DMS 273 (cell line): ENCODE measurements at regions not wholly inside any gene's neighbourhood (a gene's known extent, or its start where the extent isn't known, plus 50 kb on each side); places are given as distances from the start of the nearest gene placed in this dataset.

Experiments used
- DNase-seq: peaks from one replicate; lab custom pipeline; 2025; ENCODE audit not compliant: unreplicated experiment; lab: John Stamatoyannopoulos, UW

- DNase-seq = no peak
Observed at GRCh38 chr12:126776026-126776655, 1490.8 kb upstream of the TMEM132C start.

DNA sequence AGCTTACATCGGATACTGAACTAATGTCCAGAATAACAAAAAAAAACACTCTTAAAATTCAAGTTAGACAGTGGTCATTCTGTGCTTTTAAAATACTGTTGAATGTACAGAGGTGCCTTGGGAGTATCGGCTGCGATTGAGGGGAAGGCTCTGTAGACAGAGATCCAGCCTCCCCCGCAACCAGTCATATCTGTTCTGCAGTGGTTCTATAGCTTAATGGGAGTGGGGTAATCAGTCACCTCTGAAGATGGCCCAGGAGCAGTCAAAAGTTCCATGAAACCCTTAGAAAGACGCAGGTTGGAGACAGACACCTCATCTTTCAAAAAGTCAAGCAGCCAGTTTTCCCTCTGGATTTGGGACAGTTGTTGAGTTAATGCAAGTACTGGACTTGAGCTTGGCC lies 1486.6 kb upstream of the TMEM132C start:
- DNase-seq = no peak

- no peak for DNase-seq
Observed at GRCh38 chr12:126781593-126781992, 1485.4 kb upstream of the TMEM132C start.

DNA sequence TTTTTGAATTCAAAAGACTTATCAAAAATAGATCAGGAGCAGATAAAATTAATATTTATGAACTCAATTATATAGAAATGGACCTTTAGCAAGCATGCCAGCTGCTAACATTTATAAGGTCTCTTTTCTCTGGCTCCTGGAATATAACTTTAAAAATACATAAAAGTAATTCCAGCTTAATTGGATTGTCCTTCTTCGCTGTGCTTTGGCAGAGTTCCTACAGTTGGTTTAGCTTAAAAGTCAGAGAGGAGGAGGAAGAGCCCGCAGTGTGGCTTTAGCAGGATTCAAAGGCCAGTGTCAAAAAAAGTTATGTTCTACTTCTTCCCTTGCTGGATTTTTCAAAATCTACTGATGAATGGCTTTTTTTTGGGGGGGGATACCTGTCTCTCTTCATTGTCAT lies 1484.9 kb upstream of the TMEM132C start:
- DNase-seq = no peak

DNA sequence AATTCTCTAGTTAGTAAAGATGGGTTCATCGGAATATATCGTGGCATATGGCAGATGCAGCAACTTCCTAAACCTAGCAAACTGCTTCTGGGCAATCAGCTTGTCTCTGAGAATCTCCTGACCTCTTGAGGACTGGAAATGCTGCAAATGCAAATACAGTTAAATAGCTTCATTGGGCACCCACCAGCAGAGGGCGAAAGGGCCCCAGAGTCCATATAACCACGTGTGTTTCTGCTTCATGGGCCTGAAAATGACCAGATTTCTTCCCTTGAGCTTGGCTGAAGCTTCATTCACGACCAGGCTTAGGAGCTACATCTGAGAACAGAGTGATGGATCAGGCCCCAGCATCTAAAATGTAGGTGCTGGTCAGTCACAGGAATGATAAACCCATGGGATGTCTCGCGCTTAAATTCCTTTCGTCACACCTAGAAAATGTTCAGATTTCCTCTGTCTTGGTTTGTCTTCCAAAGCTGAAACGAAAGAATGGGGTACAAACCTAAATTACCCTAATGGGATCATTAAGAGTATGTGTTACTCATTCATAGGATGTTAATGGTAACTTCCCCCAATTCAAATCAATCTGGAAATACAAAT lies 1482.5 kb upstream of the TMEM132C start:
- peak; percentile 40 for DNase-seq

DNA sequence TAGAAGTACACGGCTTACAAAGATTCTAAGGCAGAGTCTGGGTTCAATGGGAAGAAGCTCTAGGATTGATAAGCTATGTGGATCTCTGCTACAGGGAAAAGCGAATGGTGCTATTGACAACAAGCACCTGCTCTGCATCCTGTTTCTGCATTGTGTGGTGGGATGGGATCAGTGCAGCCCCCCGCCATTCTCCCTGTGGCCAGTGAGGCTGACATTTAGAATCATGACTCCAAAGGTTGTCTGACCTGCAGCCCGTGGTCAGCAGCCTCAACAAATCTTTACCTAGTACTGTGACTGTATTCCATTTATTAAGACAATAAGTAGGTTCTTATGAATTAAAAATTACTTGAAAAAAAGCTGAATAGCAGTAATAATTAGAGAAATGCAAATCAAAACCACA lies 1477.0 kb upstream of the TMEM132C start:
- no peak for DNase-seq

DNA sequence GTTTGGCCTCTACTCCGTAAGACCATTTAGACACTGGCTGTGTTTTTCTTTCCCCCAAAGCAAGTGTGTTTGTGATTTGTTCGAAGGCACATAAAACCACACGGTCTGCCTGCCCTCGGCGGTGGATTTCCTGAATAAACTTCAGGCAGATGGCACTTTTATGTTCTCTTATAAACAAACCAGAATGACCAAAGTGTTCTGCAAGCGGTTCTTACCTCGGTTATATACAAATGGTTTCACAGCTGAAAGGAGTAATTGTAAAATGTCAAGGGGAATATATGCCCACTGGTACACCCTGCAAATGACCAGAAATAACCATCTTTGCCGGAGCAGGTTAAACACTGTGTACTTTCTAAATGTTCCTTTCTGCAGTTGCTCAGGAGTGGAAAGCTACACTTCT lies 1475.8 kb upstream of the TMEM132C start:
- DNase-seq = no peak

DNA sequence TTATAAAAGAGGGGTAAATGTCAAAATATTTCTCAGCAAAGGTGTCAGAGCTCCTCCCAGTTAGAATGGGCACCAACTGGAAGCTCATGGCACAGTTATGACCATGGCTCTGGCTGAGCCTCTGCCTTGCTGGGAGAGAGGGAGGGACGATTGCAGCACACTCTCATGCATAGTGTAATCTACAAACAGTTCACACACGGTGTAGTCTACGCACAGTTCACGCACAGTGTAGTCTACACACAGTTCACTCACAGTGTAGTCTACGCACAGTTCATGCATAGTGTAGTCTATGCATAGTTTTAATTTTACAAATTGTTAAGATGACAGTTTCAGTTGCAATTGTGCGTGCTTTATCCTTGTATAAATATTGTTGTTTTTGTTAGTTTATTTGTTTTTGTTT lies 1474.6 kb upstream of the TMEM132C start:
- no peak for DNase-seq

DNA sequence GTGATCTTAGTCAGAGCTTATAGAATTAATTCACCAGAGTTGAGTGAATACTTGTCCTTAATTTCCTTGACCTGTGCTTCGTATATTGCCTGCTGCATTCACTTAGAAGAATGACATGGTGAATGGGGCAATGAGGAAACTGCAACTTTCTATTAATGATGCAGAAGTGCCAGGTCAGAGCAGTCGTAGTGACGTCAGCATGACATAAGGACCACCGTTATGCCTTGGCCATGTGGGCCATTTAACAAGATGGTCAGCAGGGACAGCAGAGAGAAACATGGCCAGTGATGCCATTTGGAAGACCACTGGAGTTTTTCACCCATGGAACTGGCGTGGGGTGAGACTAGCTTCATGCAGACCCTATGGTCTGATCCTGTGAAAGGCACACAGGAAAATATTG lies 1469.4 kb upstream of the TMEM132C start:
- DNase-seq = no peak

DNA sequence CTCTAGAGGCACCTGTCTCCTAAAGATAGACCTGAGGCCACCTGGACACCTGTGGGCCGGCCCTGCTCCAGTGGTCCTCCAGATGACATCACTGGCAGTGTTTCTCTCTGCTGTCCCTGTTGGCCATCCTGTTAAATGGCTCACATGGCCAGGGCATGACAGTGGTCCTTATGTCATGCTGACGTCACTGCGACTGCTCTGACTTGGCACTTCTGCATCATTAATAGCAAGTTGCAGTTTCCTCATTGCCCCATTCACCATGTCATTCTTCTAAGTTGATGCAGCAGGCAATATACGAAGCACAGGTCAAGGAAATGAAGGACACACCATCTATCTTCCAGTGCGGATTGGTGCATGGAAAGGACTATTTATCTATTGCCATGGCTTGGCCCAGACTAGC lies 1468.5 kb upstream of the TMEM132C start:
- DNase-seq = no peak

DNA sequence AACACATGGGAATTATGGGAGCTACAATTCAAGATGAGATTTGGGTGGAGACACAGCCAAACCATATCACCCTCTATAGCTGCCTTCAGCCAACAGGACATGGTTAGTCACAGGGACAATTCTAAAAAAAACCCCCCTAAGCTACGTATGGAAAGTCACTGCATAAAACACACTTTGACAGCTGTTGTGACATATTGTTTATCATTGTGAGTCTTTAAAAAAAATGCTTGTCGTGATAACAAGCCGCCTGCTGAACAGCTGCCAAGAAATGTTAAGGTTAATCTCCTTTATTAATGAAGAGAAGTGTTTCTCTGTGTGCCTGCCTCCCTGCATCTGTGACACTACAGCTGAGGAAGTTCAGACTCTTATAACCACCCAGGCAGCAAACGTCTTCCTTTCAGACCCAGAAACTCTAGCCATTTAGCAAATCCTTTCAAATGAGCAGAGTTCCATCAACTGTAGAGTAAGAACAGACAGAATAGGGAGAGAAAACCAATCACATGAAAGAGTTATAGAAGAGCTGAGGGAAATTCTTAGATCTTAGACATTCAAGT lies 1459.6 kb upstream of the TMEM132C start:
- DNase-seq = no peak

DNA sequence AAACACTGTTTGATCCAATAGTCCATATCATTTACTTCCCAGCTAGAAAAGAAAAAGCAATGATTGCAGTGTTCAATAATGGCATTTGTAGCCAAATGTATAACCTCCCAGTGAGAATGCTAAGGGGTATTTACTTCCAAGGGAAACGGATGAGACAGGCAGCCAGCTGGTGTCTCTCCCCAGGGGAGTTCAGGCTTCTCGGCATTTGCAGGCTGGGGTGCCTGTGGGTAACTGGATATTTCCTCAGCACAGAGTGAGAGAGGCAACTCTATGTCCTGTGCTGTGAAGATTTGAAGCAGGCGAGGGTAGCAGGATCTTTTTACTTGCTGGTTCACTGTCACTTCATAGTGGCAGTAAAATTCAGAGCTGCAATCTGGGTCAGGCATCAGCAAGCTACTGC lies 1455.6 kb upstream of the TMEM132C start:
- DNase-seq = no peak

GRCh38 chr12:126819554-126819953 lies 1447.4 kb upstream of the TMEM132C start:
- no peak for DNase-seq

- no peak for DNase-seq
Observed at GRCh38 chr12:126830778-126831680, 1435.9 kb upstream of the TMEM132C start.

GRCh38 chr12:126837697-126838096 lies 1429.3 kb upstream of the TMEM132C start:
- DNase-seq = no peak

DNA sequence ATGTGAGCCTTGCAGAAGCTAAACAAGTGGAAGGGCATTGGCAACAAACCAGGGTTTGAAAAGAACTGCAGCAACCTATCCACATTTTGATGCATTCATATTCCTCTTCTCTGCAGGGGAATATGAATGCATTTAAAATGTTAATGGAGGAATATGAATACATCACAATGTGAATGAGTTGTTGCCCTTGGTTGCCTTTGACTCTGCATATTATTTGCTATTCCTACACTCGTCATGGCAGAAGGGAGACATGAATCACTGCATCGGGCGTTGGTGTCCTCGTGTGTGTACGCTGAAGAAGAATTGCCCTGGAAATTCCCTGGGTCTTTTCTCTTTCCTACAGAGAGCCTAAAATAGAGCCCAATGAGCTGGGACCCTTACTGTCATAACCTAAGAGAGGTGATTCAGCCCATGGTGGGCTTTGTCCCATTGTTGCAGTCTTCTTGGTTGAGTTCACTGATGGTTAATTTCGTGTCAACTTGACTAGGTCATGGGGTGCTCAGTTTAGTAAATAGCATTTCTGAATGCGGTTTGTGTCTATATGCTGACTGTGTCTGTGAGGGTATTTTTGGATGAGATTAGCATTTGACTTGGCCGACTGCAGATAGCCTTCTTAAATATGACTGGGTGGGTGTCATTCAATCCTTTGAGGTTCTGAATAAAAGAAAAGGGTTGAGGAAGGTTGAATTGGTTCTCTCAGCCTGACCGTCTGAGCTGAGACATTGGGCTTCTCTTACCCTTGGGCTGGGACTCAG lies 1422.9 kb upstream of the TMEM132C start:
- DNase-seq = no peak

GRCh38 chr12:126847005-126847629 lies 1419.9 kb upstream of the TMEM132C start:
- DNase-seq = no peak

DNA sequence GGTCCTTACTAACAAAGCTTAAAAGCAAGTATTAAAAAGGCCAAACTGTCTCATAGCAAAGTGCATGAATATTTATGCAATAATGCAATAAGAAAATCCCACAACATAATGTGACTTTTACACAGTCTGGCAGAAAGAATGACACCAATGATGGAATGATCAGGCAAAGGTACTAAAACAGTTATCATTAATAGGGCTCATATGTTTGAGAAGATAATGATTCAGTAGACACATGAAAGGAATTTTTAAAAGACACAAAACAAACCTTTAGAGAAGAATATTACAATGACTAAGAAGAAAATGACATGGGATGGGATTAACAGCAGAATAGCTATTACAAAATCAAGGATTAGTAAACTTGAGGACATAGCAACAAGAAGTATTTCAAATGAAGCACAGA lies 1411.2 kb upstream of the TMEM132C start:
- DNase-seq = no peak

DNA sequence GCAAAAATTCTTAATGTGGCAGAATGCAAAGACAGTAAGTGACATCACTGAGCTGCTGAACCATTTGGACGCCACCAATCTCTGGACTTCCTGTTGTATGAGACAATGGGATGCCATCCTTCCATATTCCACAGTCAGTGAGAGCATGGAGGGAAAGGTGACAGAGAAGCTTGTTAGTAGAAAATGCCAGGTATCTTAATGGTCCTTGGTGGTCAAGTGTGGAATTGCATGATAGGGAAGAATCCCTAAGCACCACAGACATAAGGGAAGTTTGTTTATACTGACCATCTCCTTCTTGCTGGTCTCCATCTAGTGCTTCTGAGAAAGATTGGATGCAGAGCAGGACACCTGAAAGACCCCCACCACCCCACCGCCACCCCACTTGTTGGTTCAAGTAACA lies 1410.0 kb upstream of the TMEM132C start:
- no peak for DNase-seq

DNA sequence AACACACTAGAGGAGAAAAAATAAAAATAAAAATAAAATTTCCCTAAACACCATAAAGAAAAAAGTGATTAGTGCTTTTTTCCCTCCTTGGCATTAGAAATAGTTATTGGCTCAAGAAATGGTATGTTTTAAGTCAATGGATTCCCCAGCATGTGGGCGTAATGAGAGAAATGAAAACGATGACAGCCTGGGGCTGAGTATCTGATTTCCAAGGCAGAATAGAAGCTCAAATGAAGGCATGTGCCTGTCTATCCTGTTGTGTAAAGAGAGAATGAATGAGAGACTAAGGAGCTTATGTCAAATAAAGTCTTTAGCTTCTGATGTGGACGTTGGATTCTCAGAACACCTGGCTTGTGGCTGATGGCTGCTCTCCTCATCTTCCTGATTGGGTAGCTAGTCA lies 1408.4 kb upstream of the TMEM132C start:
- no peak for DNase-seq

GRCh38 chr12:126860210-126860609 lies 1406.8 kb upstream of the TMEM132C start:
- DNase-seq = no peak
